ENCODE measurements at regions not wholly inside any gene's neighbourhood (a gene's known extent, or its start where the extent isn't known, plus 50 kb on each side); places are given as distances from the start of the nearest gene placed in this dataset.
"Not testable (repeated sequence)": the region's sequence is repeated elsewhere in the genome, so short reads cannot be mapped to it uniquely, and the experiment has no call there.

- TF ChIP-seq CTCF (IDR thresholded peaks at IDR 0.05) (no peak), SIN3A (IDR thresholded peaks at IDR 0.05; ENCODE audit: borderline replicate concordance, insufficient read depth, low read depth, low read length) (no peak), REST (IDR thresholded peaks at IDR 0.05; ENCODE audit: insufficient read depth in 1 of 2, low read depth in 2 of 2, low read length in 1 of 2) (no peak), POLR2AphosphoS5 (IDR thresholded peaks at IDR 0.05; ENCODE audit: low read depth, low read length) (no peak), TCF7L2 (IDR thresholded peaks at IDR 0.05; ENCODE audit: low read depth, low read length) (no peak)
- in situ Hi-C loops (cut with HindIII; ENCODE audit: low pct_unique_long_range_greater_than_20kb, low sequenced_read_pairs) (no loop called here), intact Hi-C loops (cut with micrococcal nuclease; ENCODE audit: unreplicated experiment) (no loop called here)
- no peaks in the 10 kb centered on the region for H3K27me3 ChIP-seq (ENCODE audit: control insufficient read depth, insufficient read depth, low read length)
- H3K36me3 ChIP-seq (ENCODE audit: control insufficient read depth, insufficient read depth, low read length) = no peaks in the 10 kb centered on the region
- BruUV-seq (replicated peaks) = no TSS peak
- ATAC-seq = no peak
- no peaks in the 10 kb centered on the region for H3K4me1 ChIP-seq (ENCODE audit: control insufficient read depth, insufficient read depth, low read length)
- POLR2A ChIA-PET = no interaction called here
- H3K9me3 ChIP-seq (ENCODE audit: control insufficient read depth, insufficient read depth, low read depth, low read length) = no peaks in the 10 kb centered on the region
- DNase-seq (ENCODE audit: low read depth, low spot score) = no peak
- no peak overlapping the region for H3K27ac ChIP-seq (ENCODE audit: low read length)
- CTCF ChIA-PET = no interaction called here
- no peak overlapping the region for H3K4me3 ChIP-seq (ENCODE audit: low read depth in 2 of 2, low read length in 2 of 2)
These were observed 359.1 kb downstream of the S1PR1 start for GRCh38 chr1:101595881-101596374.

GRCh38 chr1:101600615-101601014, 363.8 kb downstream of the S1PR1 start:
- BruUV-seq (replicated peaks); in situ Hi-C loops (cut with HindIII; ENCODE audit: low pct_unique_long_range_greater_than_20kb, low sequenced_read_pairs); H3K9me3 ChIP-seq (ENCODE audit: control insufficient read depth, insufficient read depth, low read depth, low read length); H3K4me1 ChIP-seq (ENCODE audit: control insufficient read depth, insufficient read depth, low read length); POLR2A ChIA-PET; H3K27me3 ChIP-seq (ENCODE audit: control insufficient read depth, insufficient read depth, low read length); CTCF ChIA-PET; ATAC-seq; H3K36me3 ChIP-seq (ENCODE audit: control insufficient read depth, insufficient read depth, low read length); H3K27ac ChIP-seq (ENCODE audit: low read length); H3K4me3 ChIP-seq (ENCODE audit: low read depth in 2 of 2, low read length in 2 of 2); DNase-seq (ENCODE audit: low read depth, low spot score); intact Hi-C loops (cut with micrococcal nuclease; ENCODE audit: unreplicated experiment): not testable (repeated sequence)

- no peak overlapping the region for H3K27ac ChIP-seq (ENCODE audit: low read length)
- no TSS peak for BruUV-seq (replicated peaks)
- CTCF ChIA-PET = no interaction called here
- DNase-seq (ENCODE audit: low read depth, low spot score) (no peak), ATAC-seq (no peak)
- no peaks in the 10 kb centered on the region for H3K9me3 ChIP-seq (ENCODE audit: control insufficient read depth, insufficient read depth, low read depth, low read length)
- intact Hi-C loops (cut with micrococcal nuclease; ENCODE audit: unreplicated experiment) (no loop called here), in situ Hi-C loops (cut with HindIII; ENCODE audit: low pct_unique_long_range_greater_than_20kb, low sequenced_read_pairs) (no loop called here)
- POLR2A ChIA-PET = interaction anchor here (0.6 kb wide), 1 partner anchor 554 kb away, joined by 14 read pairs; no protein-coding TSS in a partner anchor
- no peaks in the 10 kb centered on the region for H3K36me3 ChIP-seq (ENCODE audit: control insufficient read depth, insufficient read depth, low read length)
- H3K4me1 ChIP-seq (ENCODE audit: control insufficient read depth, insufficient read depth, low read length) = no peaks in the 10 kb centered on the region
- no peaks in the 10 kb centered on the region for H3K27me3 ChIP-seq (ENCODE audit: control insufficient read depth, insufficient read depth, low read length)
- no peak overlapping the region for H3K4me3 ChIP-seq (ENCODE audit: low read depth in 2 of 2, low read length in 2 of 2)
- no peak for TF ChIP-seq REST (IDR thresholded peaks at IDR 0.05; ENCODE audit: insufficient read depth in 1 of 2, low read depth in 2 of 2, low read length in 1 of 2)
- TF ChIP-seq SIN3A (IDR thresholded peaks at IDR 0.05; ENCODE audit: borderline replicate concordance, insufficient read depth, low read depth, low read length) = no peak
These were observed 366.9 kb downstream of the S1PR1 start for GRCh38 chr1:101603726-101604125.

All from Panc1 (cell line).